Tibial nerve (tissue), 4 donors: ENCODE measurements at regions not wholly inside any gene's neighbourhood (a gene's known extent, or its start where the extent isn't known, plus 50 kb on each side); places are given as distances from the start of the nearest gene placed in this dataset.
A peak's percentile ranks its signal among the peaks of the same experiment; 100 is the strongest.

Experiments used
- DNase-seq, 2 donors: peaks; one replicate each; pipeline ENCODE4 v3.0.0-alpha.2; 2019; ENCODE audit warnings: low spot score in 2 of 2
- H3K27ac ChIP-seq, 4 donors: fragments of 200-600 bp; sonication (generic) in 3 of 4; one replicate each; pipeline ENCODE4 v1.5.1; 2017 to 2019; ENCODE audit warnings: mild to moderate bottlenecking in 1 of 4
- H3K27me3 ChIP-seq, 2 donors: fragments of 200-600 bp; sonication (generic) in 1 of 2; one replicate each; pipeline versions ENCODE4 v1.5.1 to v1.6.0; 2017 to 2019
- H3K36me3 ChIP-seq, 3 donors: fragments of 200-600 bp; sonication (generic); one replicate each; pipeline ENCODE4 v1.5.1; 2018 to 2019
- H3K4me1 ChIP-seq, 4 donors: fragments of 200-600 bp; sonication (generic) in 3 of 4; one replicate each; pipeline ENCODE4 v1.5.1; 2017 to 2019
- H3K4me3 ChIP-seq, 4 donors: fragments of 200-600 bp; sonication (generic) in 3 of 4; one replicate each; pipeline ENCODE4 v1.5.1; 2017 to 2019; ENCODE audit warnings: mild to moderate bottlenecking in 1 of 4, moderate library complexity in 1 of 4
- H3K9me3 ChIP-seq, 4 donors: fragments of 200-600 bp; sonication (generic) in 3 of 4; one replicate each; pipeline ENCODE4 v1.5.1; 2017 to 2019
- EP300 ChIP-seq, 2 donors: sonication (generic); formaldehyde crosslinking; IDR thresholded peaks; one replicate each; pipeline ENCODE4 v1.6.1; 2017; ENCODE audit warnings: antibody characterized with exemption in 2 of 2, mild to moderate bottlenecking in 1 of 2
- POLR2A ChIP-seq, 2 donors: fragments of 450-650 bp; IDR thresholded peaks; one replicate each; pipeline ENCODE4 v1.6.1; 2017; ENCODE audit warnings: antibody characterized with exemption in 2 of 2, mild to moderate bottlenecking in 2 of 2, moderate library complexity in 2 of 2
- WGBS, 2 donors: methylation state at CpG; one replicate each; pipeline ENCODE4 v1.1.5; 2018; 5-methylcytosine and 5-hydroxymethylcytosine counted together
- TF ChIP-seq, protein P1 (sequence below), 5 experiments: fragments of 200-600 bp in 3 of 5; fragments of 450-650 bp in 2 of 5; sonication (generic) in 3 of 5; IDR thresholded peaks; one replicate each; pipeline ENCODE4 v1.5.1; 2016 to 2019; ENCODE audit warnings: antibody characterized with exemption in 5 of 5, mild to moderate bottlenecking in 3 of 5, moderate library complexity in 2 of 5

DNA sequence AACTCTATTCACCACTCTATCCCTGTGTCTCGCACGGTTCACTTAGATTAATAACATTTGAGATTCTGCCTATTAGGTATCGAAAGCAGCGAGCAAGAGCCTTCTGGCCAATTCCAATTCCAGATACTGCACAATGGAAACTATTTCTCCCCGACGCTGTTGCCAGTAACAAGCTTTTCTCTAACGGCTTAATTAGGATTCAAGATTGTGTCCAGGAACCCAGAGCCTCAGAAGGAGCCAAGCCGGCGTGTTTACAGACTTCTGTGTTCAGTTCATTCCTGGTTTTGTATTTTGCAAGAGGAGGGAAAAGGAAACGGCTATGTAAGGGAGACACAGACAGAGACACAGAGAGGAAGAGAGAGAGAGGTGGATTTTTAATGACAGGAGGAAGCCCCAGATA is 185.6 kb downstream of the DICER1 start:
- DNase-seq = peak; percentile 21 to 64
- H3K9me3 ChIP-seq = peaks cover 0 to 6% (median 2%) of the 10 kb centered on the region in 4 donors
- no peaks in the 10 kb centered on the region for H3K36me3 ChIP-seq
- no peaks in the 10 kb centered on the region for H3K27me3 ChIP-seq
- H3K27ac ChIP-seq = peak overlapping the region in 2 of 4 donors; percentile 58 to 78
- H3K4me3 ChIP-seq = peak overlapping the region in 1 of 4 donors; percentile 7
- peaks cover 0 to 9% (median 0%) of the 10 kb centered on the region in 4 donors for H3K4me1 ChIP-seq
- 30 to 44% methylated on average over 10 of the region's 10 CpGs for WGBS, 2 donors
- TF ChIP-seq POLR2A (IDR thresholded peaks at IDR 0.05) (no peak), EP300 (IDR thresholded peaks at IDR 0.05) (peak in 1 of 2 donors; percentile 77)

- H3K4me1 ChIP-seq = peaks cover 0 to 9% (median 0%) of the 10 kb centered on the region in 4 donors
- TF ChIP-seq POLR2A (IDR thresholded peaks at IDR 0.05) (no peak), EP300 (IDR thresholded peaks at IDR 0.05) (no peak)
- TF ChIP-seq, protein P1, sequence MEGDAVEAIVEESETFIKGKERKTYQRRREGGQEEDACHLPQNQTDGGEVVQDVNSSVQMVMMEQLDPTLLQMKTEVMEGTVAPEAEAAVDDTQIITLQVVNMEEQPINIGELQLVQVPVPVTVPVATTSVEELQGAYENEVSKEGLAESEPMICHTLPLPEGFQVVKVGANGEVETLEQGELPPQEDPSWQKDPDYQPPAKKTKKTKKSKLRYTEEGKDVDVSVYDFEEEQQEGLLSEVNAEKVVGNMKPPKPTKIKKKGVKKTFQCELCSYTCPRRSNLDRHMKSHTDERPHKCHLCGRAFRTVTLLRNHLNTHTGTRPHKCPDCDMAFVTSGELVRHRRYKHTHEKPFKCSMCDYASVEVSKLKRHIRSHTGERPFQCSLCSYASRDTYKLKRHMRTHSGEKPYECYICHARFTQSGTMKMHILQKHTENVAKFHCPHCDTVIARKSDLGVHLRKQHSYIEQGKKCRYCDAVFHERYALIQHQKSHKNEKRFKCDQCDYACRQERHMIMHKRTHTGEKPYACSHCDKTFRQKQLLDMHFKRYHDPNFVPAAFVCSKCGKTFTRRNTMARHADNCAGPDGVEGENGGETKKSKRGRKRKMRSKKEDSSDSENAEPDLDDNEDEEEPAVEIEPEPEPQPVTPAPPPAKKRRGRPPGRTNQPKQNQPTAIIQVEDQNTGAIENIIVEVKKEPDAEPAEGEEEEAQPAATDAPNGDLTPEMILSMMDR (IDR thresholded peaks at IDR 0.05) = no peak
- whole genome bisulfite sequencing, 2 donors = 53 to 63% methylated on average over 2 of the region's 2 CpGs
- H3K9me3 ChIP-seq = peaks cover 0 to 6% (median 2%) of the 10 kb centered on the region in 4 donors
- no peaks in the 10 kb centered on the region for H3K36me3 ChIP-seq
- H3K27me3 ChIP-seq = no peaks in the 10 kb centered on the region
- DNase-seq = peak in 1 of 2 donors; percentile 21
- H3K27ac ChIP-seq = peak overlapping the region in 2 of 4 donors; percentile 58 to 78
- peak overlapping the region in 1 of 4 donors; percentile 7 for H3K4me3 ChIP-seq
These were observed 186.2 kb downstream of the DICER1 start for GRCh38 chr14:94970941-94971730.

DNA sequence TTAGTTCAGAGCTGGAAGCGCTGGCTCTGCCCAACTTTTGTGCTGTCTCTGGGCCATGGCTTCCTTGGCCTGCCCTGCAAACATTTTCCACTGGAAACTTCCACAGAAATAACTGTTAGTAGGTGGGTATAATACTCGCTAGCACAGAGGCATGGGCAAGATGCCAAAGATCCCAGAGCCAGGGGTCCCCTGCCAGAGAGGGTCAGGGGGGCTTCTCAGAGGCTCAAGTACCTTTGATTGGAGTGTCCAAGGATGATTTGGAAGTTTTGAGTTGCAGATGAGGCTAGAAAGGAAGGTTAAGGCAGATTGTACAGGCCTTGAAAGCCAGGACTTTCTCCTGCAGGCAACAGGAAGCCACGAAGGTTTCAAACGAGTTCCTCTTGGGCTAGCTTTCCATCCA is 187.6 kb downstream of the DICER1 start:
- Histone ChIP-seq H3K27me3 (no peaks in the 10 kb centered on the region), H3K4me1 (peaks cover 0 to 9% (median 0%) of the 10 kb centered on the region in 4 donors), H3K27ac (peak overlapping the region in 1 of 4 donors; percentile 22), H3K9me3 (peaks cover 0 to 6% (median 2%) of the 10 kb centered on the region in 4 donors), H3K4me3 (no peak overlapping the region), H3K36me3 (no peaks in the 10 kb centered on the region)
- TF ChIP-seq EP300 (IDR thresholded peaks at IDR 0.05) (no peak), POLR2A (IDR thresholded peaks at IDR 0.05) (no peak)
- TF ChIP-seq, protein P1 (IDR thresholded peaks at IDR 0.05) = no peak
- 61 to 65% methylated on average over 4 of the region's 4 CpGs for WGBS, 2 donors
- no peak for DNase-seq

- DNase-seq = no peak
- H3K4me3 ChIP-seq = no peak overlapping the region
- H3K9me3 ChIP-seq = peaks cover 0 to 6% (median 2%) of the 10 kb centered on the region in 4 donors
- H3K4me1 ChIP-seq = no peaks in the 10 kb centered on the region
- no peak overlapping the region for H3K27ac ChIP-seq
- no peak for TF ChIP-seq EP300 (IDR thresholded peaks at IDR 0.05)
- TF ChIP-seq, protein P1 (IDR thresholded peaks at IDR 0.05) = no peak
- no peak for TF ChIP-seq POLR2A (IDR thresholded peaks at IDR 0.05)
- WGBS, 2 donors = 67 to 81% methylated on average over 2 of the region's 2 CpGs
- H3K36me3 ChIP-seq = no peaks in the 10 kb centered on the region
- no peaks in the 10 kb centered on the region for H3K27me3 ChIP-seq
These were observed 190.5 kb downstream of the DICER1 start for GRCh38 chr14:94966868-94967267.

DNA sequence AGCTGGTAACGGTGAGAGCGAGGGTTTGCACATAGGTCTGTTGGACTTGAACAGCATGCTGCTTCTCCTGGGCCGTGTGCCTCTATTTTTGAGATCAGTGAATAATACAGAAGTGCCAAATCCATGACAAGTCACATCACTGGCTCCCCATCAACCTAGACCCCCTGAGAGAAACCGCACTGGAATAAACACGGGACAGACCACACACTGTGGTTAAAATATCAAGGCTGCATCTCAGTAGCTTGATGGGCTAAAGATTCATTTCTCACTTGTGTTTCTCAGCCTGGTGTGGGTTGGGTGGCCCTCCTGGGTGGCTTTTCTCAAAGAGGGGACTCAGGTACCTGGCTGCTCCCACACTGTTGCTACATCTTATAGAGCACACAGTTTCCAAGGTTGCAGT is 191.0 kb downstream of the DICER1 start:
- H3K4me1 ChIP-seq = no peaks in the 10 kb centered on the region
- no peak for DNase-seq
- no peaks in the 10 kb centered on the region for H3K36me3 ChIP-seq
- H3K27me3 ChIP-seq = no peaks in the 10 kb centered on the region
- no peak overlapping the region for H3K4me3 ChIP-seq
- 69 to 78% methylated on average over 5 of the region's 5 CpGs for WGBS, 2 donors
- H3K27ac ChIP-seq = no peak overlapping the region
- no peak for TF ChIP-seq EP300 (IDR thresholded peaks at IDR 0.05)
- TF ChIP-seq POLR2A (IDR thresholded peaks at IDR 0.05) = no peak
- TF ChIP-seq, protein P1 (IDR thresholded peaks at IDR 0.05) = no peak
- peaks cover 0 to 6% (median 2%) of the 10 kb centered on the region in 4 donors for H3K9me3 ChIP-seq
